ENCODE measurements at regions not wholly inside any gene's neighbourhood (a gene's known extent, or its start where the extent isn't known, plus 50 kb on each side); places are given as distances from the start of the nearest gene placed in this dataset.
"Not testable (repeated sequence)": the region's sequence is repeated elsewhere in the genome, so short reads cannot be mapped to it uniquely, and the experiment has no call there.

GRCh38 chr4:12139296-12139695, 710.6 kb upstream of the HS3ST1 start:
- no peak for DNase-seq (ENCODE audit: extremely low read depth, low read depth)

GRCh38 chr4:12138488-12138887, 709.8 kb upstream of the HS3ST1 start:
- no peak for DNase-seq (ENCODE audit: extremely low read depth, low read depth)

DNA sequence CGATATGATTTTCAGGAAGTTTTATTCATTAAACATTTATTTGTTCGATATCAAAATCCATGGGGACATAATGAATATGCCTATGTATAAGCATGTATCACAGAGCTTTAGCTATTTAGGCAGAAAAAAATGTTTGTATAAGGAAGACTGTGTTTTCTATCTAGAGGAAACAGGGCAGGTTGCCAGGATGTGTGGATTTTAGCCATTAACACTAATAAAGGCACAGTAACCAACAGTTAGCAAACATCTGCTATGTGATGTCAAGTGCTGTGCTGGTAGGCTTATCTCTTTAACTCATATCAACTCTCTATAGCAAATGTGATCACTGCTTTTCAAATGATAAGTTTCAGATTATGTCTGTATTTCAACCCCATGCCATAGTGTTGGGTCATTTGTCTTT, 708.9 kb upstream of the HS3ST1 start:
- no peak for DNase-seq (ENCODE audit: extremely low read depth, low read depth)

GRCh38 chr4:12126474-12126873, 697.8 kb upstream of the HS3ST1 start:
- no peak for DNase-seq (ENCODE audit: extremely low read depth, low read depth)

DNA sequence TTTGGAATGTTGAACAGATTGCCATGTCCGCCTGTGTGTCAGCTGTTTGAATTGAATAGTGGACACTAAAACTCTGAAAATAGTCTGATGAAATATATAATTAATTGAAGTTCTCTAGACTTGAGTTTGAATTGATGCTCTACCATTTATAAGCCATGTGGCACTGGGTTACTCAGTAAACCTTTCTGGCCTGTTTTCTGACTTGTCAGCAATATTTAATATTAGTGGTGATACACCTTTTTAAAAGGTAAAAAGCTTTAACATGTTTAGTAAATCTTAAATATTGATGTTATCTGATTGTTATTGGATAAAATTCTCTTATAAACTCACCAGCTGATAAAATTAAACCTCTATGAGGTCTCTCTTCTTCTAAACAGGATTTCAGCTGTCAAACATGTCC, 695.4 kb upstream of the HS3ST1 start:
- no peak for DNase-seq (ENCODE audit: extremely low read depth, low read depth)

- no peak for DNase-seq (ENCODE audit: extremely low read depth, low read depth)
These were observed 695.0 kb upstream of the HS3ST1 start for GRCh38 chr4:12123707-12124106.

DNA sequence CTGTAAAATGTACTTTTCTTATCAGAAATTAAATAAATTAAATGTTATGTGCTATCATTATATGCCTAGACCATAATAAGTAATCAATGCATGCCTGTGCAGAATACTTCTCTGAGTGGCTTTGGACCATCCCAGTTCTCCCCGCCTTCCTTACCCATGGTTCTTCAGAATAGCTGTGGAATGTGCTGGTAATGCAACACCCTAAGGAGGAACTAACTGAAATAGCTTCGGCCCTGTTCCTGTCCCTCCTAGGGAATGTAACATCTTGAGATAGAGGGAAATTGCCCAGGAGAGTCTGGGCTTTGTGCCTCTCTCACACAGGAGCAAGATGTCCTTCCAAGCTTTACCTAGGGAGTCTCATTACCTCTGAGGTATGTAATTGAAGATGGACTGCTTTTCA, 693.6 kb upstream of the HS3ST1 start:
- no peak for DNase-seq (ENCODE audit: extremely low read depth, low read depth)

DNA sequence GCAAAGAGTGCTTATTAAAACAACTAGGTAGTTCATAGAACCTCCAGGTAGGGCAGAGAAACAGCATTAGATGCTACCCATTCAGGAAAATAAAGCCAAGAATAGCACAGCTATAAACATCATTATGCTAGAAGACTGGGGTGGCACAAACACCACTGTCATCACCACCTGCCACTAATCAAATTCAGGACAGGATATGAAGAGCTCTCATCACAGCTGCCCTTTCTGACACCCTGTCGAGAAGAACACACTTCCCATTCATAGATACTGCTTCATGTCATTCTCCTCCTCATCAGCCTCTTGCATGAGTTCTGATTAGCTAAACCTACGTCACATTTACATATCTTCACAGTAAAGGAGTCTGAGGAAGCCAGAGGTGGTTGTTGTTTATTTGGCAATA, 692.3 kb upstream of the HS3ST1 start:
- DNase-seq (ENCODE audit: extremely low read depth, low read depth), result no peak

DNA sequence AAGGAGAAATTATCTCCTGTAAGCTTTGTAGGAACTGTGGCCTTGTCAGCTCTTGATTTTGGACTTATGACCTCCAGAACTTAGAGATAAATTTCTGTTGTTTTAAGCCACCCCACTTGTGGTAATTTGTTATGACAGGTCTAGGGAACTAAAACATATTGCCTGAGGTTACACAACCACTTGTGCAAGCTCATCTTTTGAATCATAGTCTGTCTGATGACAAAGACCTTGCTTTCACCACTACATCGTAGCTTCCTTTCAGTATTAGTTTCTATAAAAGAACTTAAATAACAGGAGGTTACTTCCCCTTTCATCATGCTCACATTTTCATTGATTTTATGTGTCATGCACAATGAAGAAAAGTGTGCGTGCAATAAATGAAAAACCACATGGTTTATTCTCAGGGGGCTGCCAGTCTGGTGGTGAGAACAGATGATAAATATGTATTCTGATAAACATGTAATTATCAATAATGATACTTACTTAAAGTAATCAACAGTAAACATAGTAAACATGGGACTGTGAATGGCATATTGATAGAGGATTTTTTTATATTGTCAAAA, 690.0 kb upstream of the HS3ST1 start:
- DNase-seq (ENCODE audit: extremely low read depth, low read depth), result no peak

DNA sequence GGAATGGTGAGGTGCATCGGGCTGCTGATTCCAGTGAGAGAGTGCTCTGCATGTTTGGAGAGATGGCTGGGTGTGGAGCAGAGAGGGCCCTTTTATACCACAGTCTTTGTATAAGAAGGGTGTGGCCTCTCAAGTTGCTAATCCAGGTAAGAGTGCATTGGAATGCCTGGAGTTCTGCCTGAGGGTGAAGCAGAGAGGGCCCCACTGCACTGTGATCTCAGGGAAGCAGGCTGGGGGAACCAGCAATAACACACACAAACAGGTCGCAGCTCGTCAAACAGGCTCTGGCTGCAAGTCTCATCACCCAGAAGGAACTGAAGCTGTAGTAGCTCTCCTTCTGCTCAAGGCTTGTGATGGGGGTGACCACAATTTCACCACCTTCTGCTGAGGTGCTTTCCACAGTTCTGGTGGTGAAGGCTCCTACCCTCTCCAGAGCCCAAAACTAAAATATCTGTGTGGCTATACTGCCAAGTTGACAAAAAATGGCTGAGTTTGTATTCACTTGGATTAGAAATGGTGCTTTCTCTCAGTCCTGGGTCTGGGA, 687.4 kb upstream of the HS3ST1 start:
- DNase-seq (ENCODE audit: extremely low read depth, low read depth), result no peak

- DNase-seq (ENCODE audit: extremely low read depth, low read depth), result no peak
These were observed 681.9 kb upstream of the HS3ST1 start for GRCh38 chr4:12110627-12111026.

DNA sequence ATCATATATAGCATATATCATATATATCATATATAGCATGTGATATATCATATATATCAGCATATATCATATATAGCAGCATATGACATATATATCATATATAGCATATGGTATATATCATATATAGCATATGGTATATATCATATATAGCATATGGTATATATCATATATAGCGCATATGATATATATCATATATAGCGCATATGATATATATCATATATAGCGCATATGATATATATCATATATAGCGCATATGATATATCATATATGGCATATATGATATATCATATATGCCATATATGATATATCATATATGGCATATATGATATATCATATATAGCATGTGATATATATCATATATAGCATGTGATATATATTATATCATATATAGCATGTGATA, 680.4 kb upstream of the HS3ST1 start:
- DNase-seq (ENCODE audit: extremely low read depth, low read depth), result not testable (repeated sequence)

DNA sequence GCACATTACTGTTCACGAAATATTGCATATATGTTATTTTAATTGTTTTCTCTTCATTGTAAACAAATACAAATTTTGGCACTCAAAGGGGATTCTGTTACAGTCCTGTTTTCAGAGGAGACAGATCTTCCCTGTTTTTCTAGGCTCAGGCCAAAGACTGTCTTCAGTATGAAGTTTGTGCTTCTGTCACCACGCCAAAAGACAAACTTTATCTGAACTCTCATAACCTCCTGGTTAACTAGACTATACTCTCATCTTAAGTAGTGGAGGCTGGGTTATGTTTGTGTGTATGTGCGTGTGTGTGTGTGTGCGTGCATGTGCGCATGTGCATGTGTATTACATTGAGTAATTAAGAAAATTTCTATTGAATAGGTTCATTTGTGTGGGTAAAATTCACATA, 676.8 kb upstream of the HS3ST1 start:
- DNase-seq (ENCODE audit: extremely low read depth, low read depth), result no peak

DNA sequence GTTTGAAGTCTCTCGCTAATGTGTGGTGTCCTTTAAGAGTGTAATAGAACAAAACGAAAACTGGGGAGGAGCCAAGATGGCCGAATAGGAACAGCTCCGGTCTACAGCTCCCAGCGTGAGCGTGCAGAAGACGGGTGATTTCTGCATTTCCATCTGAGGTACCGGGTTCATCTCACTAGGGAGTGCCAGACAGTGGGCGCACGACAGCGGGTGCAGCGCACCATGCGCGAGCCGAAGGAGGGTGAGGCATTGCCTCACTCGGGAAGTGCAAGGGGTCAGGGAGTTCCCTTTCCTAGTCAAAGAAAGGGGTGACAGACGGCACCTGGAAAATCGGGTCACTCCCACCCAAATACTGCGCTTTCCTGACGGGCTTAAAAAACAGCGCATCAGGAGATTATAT, 661.2 kb upstream of the HS3ST1 start:
- not testable (repeated sequence) for DNase-seq (ENCODE audit: extremely low read depth, low read depth)

DNA sequence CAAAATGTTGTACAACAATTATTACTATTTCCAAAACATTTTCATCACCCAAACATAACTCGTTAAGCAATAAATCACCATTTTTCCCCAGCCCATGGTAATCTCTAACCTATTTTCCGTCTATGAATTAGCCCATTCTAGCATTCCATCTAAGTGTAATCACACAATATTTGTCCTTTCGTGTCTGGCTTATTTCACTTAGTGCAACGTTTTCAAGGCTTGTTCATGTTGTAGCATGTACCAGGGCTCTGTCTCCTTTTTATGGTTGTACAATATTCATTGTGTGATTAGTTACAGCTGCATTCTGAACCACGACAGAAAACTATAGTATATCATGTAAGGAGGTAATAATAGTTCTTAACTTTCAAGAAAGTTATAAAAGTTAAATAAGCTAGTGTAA, 656.0 kb upstream of the HS3ST1 start:
- DNase-seq (ENCODE audit: extremely low read depth, low read depth), result no peak

DNA sequence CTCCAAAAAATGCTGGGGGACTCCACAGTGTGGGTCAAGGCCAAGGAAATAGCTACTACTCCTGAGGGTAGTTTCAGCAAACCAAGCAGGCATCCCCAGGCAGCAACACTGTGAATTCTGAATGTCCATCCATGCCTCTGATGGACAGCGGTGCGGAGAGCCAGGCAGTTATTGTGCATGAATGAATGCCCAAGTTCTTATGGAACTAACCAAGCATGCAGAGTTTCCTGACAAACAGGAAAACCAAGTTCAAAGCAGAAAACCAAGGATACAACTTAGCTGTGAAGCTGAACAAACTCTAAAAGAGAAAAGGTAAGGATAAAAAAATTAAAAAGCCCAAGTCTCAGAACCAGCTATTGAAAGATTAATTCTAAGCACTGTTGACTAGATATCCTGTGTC, 642.6 kb upstream of the HS3ST1 start:
- DNase-seq (ENCODE audit: extremely low read depth, low read depth), result no peak

- DNase-seq (ENCODE audit: extremely low read depth, low read depth), result no peak
These were observed 625.3 kb upstream of the HS3ST1 start for GRCh38 chr4:12053966-12054365.

DNA sequence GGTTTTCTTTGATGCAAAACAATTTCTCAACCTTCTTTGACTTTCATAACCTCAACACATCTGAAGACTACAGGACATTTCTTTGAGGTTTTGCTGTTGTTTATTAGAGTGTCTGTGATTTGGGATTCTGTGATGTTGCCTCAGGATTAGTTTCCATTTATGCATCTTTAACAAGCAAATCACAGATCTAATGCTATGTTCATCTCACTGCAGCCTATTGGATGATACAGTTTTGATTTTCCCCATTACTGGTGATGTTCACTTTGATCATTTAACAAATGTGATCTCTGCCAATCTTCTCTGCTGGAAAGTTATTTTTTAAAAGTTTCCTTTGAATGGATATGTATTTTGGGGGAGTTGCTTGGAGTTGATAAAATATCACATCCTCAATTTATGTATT, 624.9 kb upstream of the HS3ST1 start:
- DNase-seq (ENCODE audit: extremely low read depth, low read depth), result no peak

- DNase-seq (ENCODE audit: extremely low read depth, low read depth), result no peak
These were observed 621.7 kb upstream of the HS3ST1 start for GRCh38 chr4:12050357-12050756.

- no peak for DNase-seq (ENCODE audit: extremely low read depth, low read depth)
These were observed 614.1 kb upstream of the HS3ST1 start for GRCh38 chr4:12042818-12043217.

GRCh38 chr4:12041828-12042227, 613.1 kb upstream of the HS3ST1 start:
- DNase-seq (ENCODE audit: extremely low read depth, low read depth), result no peak

DNA sequence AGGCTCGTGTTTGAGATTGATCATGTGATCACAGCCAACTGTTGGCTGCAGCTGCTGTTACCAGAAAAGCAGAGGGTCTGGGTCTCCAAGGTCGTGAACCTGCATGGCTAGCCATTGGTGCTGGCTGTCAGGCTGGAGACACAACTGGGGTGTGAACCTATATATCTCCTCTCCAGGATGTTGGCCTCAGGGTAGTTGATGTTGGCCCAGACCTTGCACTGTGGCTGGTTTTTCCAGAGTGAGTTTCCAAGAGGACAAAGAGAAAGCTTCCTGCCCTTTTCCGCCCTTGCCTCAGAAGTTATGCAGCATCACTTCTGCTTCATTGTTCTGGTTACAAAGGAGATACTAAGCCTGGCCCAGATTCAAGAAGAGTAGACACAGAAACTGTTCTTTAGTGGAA, 607.8 kb upstream of the HS3ST1 start:
- DNase-seq (ENCODE audit: extremely low read depth, low read depth), result no peak

GRCh38 chr4:12028258-12028657, 599.6 kb upstream of the HS3ST1 start:
- DNase-seq (ENCODE audit: extremely low read depth, low read depth), result no peak
